ENCODE measurements at regions not wholly inside any gene's neighbourhood (a gene's known extent, or its start where the extent isn't known, plus 50 kb on each side); places are given as distances from the start of the nearest gene placed in this dataset.
"Not testable (repeated sequence)": the region's sequence is repeated elsewhere in the genome, so short reads cannot be mapped to it uniquely, and the experiment has no call there.

- DNase-seq (ENCODE audit: low spot score): not testable (repeated sequence)
Observed at GRCh38 chr5:125691738-125692530, 731.3 kb upstream of the GRAMD2B start.

DNA sequence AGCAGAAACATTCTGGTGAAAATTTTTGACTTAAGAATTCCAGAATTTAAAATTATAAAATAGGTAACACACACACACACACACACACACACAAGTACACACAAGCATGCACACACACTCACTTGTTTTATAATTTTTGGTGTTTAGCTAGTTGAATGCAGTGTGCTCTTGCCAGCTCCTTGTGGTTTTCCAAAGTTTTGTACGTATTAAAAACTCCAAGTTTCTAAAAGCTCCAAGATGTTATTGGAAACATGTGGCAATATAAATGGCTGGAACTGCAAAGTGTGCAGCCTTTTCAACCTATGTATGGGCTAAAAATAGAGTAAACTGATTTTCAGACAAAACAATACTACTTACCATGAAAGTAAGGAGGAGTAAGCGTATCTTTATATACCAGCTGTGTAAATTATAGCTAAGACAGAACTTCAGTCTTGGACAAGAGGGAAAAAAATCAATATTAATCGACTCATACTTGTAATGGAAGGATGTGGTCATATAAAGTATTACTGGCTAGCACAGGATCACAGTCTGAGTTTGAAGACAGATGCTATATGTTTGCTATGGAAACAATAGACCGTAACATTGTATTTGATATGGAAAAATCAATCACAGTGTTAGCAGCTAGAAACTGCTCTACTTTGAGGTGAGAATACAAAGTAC lies 727.1 kb upstream of the GRAMD2B start:
- DNase-seq (ENCODE audit: low spot score): no peak

GRCh38 chr5:125696762-125697161 lies 726.4 kb upstream of the GRAMD2B start:
- DNase-seq (ENCODE audit: low spot score): no peak

- DNase-seq (ENCODE audit: low spot score): no peak
Observed at GRCh38 chr5:125698420-125698819, 724.8 kb upstream of the GRAMD2B start.

DNA sequence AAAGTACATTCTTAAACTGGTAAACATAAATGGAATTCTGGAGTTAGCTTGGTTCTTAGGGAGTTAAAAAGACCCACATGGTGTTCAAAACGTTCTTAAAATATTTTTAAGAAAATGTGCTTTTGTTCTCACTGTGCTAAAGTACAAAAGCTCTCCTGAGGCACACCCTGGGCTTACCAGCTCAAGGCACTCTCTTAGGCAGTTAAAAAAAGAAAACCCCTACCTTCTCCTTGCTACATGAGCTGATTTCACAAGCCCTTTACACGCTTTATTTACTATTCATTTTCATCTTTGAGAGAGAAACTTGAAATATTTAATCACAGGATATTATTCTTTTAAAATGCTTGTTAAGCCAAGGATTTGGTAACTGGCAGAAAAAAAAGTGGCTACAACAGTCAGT lies 723.3 kb upstream of the GRAMD2B start:
- no peak for DNase-seq (ENCODE audit: low spot score)

DNA sequence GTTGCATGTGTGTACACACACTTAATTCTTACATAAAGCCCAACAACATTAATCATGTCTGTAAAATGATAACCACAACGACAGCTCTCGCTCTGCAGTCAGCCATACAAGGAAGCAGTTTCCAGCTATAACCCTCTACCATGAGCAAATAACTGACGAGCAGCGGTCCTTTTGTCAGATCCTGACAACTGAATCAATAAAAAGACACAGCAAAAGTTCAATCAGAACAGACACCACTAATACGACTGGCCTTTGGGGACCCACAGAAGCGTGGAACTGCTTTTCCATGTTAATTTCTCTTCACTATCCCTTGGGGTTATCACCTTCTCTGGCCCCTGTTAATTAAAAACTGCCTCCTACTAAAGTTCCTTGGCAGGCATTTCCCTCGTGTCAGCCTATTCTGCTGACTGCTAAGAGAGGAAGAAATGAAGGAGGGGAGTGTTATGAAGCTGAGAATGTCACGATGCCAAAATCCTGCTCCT lies 722.8 kb upstream of the GRAMD2B start:
- no peak for DNase-seq (ENCODE audit: low spot score)

- no peak for DNase-seq (ENCODE audit: low spot score)
Observed at GRCh38 chr5:125703616-125704015, 719.6 kb upstream of the GRAMD2B start.

- no peak for DNase-seq (ENCODE audit: low spot score)
Observed at GRCh38 chr5:125704888-125705287, 718.3 kb upstream of the GRAMD2B start.

- no peak for DNase-seq (ENCODE audit: low spot score)
Observed at GRCh38 chr5:125708583-125708982, 714.6 kb upstream of the GRAMD2B start.

- DNase-seq (ENCODE audit: low spot score): no peak
Observed at GRCh38 chr5:125710745-125711144, 712.5 kb upstream of the GRAMD2B start.

DNA sequence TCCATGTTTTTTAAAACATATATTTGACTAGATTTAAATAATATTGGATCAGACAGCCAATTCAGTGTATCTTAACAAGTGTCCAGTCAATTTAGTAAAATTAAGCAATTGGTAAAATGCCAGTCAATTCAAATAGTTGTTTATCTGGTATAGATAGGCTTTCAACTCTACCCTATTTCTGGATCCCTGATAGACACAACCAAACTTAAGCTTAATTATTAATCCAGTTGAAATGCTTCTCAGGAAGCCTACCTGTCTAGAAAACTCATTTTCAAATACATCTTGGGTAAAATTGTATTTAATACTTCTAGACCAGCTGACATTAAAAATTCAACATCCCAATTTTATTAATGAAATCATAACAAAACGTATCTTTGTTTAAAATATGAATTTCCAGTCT lies 710.8 kb upstream of the GRAMD2B start:
- DNase-seq (ENCODE audit: low spot score): no peak

- DNase-seq (ENCODE audit: low spot score): no peak
Observed at GRCh38 chr5:125713109-125713805, 710.0 kb upstream of the GRAMD2B start.

DNA sequence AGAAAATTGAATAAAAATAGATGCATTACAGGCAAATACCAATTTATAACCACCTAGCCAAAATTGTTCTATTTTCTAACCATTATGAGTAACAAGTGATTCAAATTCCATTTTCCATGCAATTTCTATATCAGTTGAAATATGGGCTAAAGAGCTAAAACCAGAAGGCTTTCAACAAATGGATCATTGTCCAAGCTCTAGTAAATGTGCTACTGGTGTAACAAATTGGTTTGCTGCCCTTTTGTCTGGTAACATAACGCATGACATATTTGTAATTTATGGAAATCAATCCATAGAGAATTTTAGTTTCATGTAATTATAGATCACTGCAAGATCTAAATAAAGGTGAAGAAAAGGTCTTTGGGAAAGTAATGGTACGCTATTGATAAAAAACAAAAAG lies 708.0 kb upstream of the GRAMD2B start:
- DNase-seq (ENCODE audit: low spot score): no peak

DNA sequence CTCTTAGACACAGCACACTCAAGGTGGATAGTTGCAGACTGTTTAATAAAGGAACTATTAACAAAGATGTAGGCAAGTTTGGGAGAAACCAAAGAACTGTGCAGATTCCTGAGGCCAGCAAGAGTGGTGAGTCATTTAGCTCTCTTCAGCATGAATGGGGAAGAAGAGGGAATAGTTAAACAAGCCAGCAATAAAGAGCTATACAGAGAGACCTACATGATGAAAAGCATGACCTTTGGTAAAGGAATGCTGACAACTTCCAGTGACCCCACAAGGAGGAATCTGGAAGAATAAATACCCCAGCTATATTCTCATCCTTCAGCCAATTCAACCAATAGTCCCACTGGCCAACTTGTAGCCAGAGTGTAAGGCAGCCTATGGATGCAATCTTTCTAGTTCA lies 706.0 kb upstream of the GRAMD2B start:
- DNase-seq (ENCODE audit: low spot score): no peak

- no peak for DNase-seq (ENCODE audit: low spot score)
Observed at GRCh38 chr5:125719681-125720347, 703.4 kb upstream of the GRAMD2B start.

- no peak for DNase-seq (ENCODE audit: low spot score)
Observed at GRCh38 chr5:125720348-125720685, 702.9 kb upstream of the GRAMD2B start.

GRCh38 chr5:125720721-125721120 lies 702.5 kb upstream of the GRAMD2B start:
- DNase-seq (ENCODE audit: low spot score): no peak

GRCh38 chr5:125722550-125722949 lies 700.7 kb upstream of the GRAMD2B start:
- DNase-seq (ENCODE audit: low spot score): no peak

DNA sequence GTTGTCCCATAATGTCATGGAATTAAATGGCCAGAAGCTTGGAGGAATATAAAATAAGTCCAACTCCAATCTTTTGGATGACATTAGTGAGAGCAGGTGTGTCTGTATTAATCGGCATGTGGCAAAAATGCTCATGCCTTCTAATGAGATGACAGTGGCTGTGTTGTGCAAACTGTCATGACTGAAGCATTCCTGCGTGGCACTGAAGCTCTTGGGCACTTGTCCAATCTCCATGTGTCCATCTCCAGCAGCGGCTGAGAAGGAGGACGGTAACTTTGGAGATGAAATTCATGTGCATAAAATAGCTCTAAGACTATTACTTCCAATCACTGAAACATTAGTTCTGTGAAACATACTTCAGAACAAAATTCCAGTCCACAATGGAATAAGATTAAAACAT lies 697.5 kb upstream of the GRAMD2B start:
- DNase-seq (ENCODE audit: low spot score): no peak

DNA sequence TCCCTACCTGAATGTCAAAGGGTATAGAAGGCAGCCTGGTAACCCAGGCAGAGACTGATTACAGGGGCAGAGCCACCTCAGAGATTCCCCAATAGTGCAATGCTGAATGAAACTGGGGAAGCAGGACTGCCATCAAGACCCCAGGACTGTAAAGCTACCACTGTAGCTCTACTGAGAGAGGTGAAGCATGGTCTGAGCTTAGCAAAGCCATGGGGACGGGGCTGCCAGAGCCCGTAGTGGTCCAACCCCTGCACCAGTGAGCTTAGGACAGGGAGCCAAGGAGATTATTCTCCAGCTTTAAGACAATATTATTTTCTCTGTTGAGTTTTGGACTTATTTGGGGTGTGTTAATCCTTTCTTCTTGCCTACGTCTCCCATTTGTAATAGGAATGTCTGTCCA lies 679.3 kb upstream of the GRAMD2B start:
- no peak for DNase-seq (ENCODE audit: low spot score)

DNA sequence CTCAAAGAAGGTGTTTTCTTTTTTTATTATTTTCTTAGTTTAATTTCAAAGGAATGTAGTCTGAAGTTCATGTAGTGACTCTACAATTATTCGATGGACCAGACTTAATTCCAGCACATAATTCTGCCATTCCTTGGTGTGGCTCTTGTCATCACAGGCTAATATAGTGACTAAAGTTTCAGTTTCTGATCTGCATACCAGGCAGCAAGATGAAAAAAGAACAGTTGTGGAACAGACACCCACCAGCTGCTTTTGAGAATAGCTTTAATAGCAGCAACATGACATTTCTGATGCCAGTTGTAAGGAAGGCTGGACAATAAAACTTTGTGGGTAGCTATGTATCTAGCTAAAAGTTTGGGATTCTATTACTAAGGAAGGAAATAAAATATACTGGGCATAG lies 676.3 kb upstream of the GRAMD2B start:
- no peak for DNase-seq (ENCODE audit: low spot score)

- no peak for DNase-seq (ENCODE audit: low spot score)
Observed at GRCh38 chr5:125750147-125750860, 672.9 kb upstream of the GRAMD2B start.
